B cell (primary cell): ENCODE measurements at regions not wholly inside any gene's neighbourhood (a gene's known extent, or its start where the extent isn't known, plus 50 kb on each side); places are given as distances from the start of the nearest gene placed in this dataset.

Experiments used
- EZH2 ChIP-seq: IDR thresholded peaks from 2 replicates; pipeline ENCODE4 v1.6.1; 2012; ENCODE audit warnings: borderline replicate concordance, low read depth, mild to moderate bottlenecking, moderate library complexity, low read length; ENCODE audit not compliant: insufficient read depth, poor library complexity, severe bottlenecking
- TF ChIP-seq, protein P1 (sequence below): fragments of 200-600 bp; IDR thresholded peaks from one replicate; pipeline ENCODE4 v1.8.0; 2022; ENCODE audit warnings: antibody characterized with exemption, mild to moderate bottlenecking

DNA sequence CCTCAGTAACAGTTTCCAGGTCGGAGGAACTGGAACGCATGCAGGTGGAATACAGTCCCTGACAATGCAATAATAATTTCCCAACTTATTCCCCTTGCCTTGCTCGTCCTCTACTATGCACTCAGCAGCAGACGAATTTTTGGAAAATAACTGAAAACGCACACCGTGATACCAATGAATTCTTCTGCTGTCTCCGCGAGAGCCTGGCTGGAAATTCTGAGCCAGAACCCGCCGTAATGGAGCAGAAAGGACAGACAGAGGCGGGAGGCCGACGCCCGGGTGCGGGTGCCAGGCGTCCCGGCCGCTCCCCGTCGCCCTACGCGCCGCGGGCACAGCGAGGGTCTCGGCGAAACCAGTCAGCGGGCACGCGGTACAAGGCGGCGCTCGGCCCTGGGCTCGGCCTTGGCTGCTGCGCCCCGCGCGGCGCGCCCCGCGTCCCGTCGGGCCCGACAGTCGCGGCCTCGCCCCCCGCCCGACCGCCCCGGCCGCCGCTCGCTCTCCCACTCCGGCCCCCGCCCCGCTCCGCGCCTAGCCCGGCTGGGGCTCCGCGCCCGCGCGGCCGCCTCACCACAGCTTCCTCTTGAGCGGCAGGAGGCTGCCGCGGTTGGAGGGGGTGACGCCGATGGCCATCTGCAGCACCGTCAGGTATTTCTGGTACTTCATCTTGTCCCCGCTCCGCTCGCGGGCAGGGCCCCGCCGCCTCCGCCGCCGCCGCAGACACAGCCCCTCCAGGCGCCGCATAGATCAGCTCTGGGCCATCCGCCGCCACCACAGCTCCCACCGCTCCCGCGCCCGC, 114.5 kb upstream of the GOLGA8J start:
- no peak for TF ChIP-seq EZH2
- TF ChIP-seq, protein P1, sequence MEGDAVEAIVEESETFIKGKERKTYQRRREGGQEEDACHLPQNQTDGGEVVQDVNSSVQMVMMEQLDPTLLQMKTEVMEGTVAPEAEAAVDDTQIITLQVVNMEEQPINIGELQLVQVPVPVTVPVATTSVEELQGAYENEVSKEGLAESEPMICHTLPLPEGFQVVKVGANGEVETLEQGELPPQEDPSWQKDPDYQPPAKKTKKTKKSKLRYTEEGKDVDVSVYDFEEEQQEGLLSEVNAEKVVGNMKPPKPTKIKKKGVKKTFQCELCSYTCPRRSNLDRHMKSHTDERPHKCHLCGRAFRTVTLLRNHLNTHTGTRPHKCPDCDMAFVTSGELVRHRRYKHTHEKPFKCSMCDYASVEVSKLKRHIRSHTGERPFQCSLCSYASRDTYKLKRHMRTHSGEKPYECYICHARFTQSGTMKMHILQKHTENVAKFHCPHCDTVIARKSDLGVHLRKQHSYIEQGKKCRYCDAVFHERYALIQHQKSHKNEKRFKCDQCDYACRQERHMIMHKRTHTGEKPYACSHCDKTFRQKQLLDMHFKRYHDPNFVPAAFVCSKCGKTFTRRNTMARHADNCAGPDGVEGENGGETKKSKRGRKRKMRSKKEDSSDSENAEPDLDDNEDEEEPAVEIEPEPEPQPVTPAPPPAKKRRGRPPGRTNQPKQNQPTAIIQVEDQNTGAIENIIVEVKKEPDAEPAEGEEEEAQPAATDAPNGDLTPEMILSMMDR = no peak
